Liver (tissue), 3 donors: ENCODE measurements at regions not wholly inside any gene's neighbourhood (a gene's known extent, or its start where the extent isn't known, plus 50 kb on each side); places are given as distances from the start of the nearest gene placed in this dataset.

ENCODE experiments used
- ATF3 ChIP-seq: IDR thresholded peaks from 2 replicates; pipeline ENCODE4 v1.6.1; 2016; ENCODE audit warnings: antibody characterized with exemption
- CTCF ChIP-seq: fragments of 150-350 bp; IDR thresholded peaks from 2 replicates; pipeline ENCODE4 v1.5.1; 2017; ENCODE audit warnings: improper control_type of control experiment, low read depth, low read length; ENCODE audit not compliant: missing input control
- EGR1 ChIP-seq, 2 donors: IDR thresholded peaks; 2 replicates each; pipeline ENCODE4 v1.6.1; 2016 to 2018; ENCODE audit warnings: antibody characterized with exemption in 2 of 2, low read depth in 2 of 2
- FOXA1 ChIP-seq: IDR thresholded peaks from 2 replicates; pipeline ENCODE4 v1.6.1; 2016; ENCODE audit warnings: antibody characterized with exemption
- FOXA2 ChIP-seq: IDR thresholded peaks from 2 replicates; pipeline ENCODE4 v1.6.1; 2016; ENCODE audit warnings: antibody characterized with exemption
- GABPA ChIP-seq, 2 donors: IDR thresholded peaks in 1 of 2; conservative IDR thresholded peaks in 1 of 2; 2 replicates each; pipeline ENCODE4 v1.6.1; 2016; ENCODE audit warnings: antibody characterized with exemption in 2 of 2, mild to moderate bottlenecking in 1 of 2, moderate library complexity in 1 of 2
- JUND ChIP-seq, 2 donors: IDR thresholded peaks; 2 replicates each; pipeline ENCODE4 v1.6.1; 2016; ENCODE audit warnings: antibody characterized with exemption in 2 of 2
- RAD21 ChIP-seq, 2 donors: IDR thresholded peaks; 2 replicates each; pipeline ENCODE4 v1.6.1; 2016; ENCODE audit warnings: antibody characterized with exemption in 2 of 2, mild to moderate bottlenecking in 2 of 2
- SP1 ChIP-seq: IDR thresholded peaks from 2 replicates; pipeline ENCODE4 v1.6.1; 2018; ENCODE audit warnings: antibody characterized with exemption, mild to moderate bottlenecking
- TAF1 ChIP-seq: conservative IDR thresholded peaks from 2 replicates; pipeline ENCODE4 v1.6.1; 2016; ENCODE audit warnings: antibody characterized with exemption, mild to moderate bottlenecking
- YY1 ChIP-seq: IDR thresholded peaks from 2 replicates; pipeline ENCODE4 v1.6.1; 2016; ENCODE audit warnings: antibody characterized with exemption, mild to moderate bottlenecking
- TF ChIP-seq, protein P1 (sequence below): IDR thresholded peaks from 2 replicates; pipeline ENCODE4 v1.6.1; 2016; ENCODE audit warnings: antibody characterized with exemption, mild to moderate bottlenecking
- donor health status: healthy.
- donor health status: healthy.

DNA sequence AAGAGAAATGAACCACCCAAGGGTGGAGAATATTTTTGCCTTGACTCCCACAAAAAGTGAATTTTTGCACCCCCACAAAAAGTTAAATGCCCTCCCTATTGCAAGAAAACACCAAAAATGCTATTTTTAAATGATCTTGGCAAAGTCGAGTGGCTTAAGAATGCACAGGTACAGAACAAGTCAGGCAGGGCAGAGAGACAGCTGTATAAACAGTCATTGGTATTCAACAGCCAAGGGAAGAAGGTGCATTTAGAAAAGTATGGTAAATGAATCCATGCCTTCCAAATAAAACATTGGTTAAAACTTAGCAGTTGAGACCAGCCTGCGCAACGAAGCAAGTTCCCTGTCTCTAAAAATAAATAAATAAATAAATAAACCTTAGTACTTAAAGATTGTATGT, 169.3 kb downstream of the CHIC2 start:
- TF ChIP-seq GABPA (IDR thresholded peaks at IDR 0.05 in 1 of 2, conservative IDR thresholded peaks at IDR 0.05 in 1 of 2) = no peak
- no peak for TF ChIP-seq RAD21 (IDR thresholded peaks at IDR 0.05)
- no peak for TF ChIP-seq CTCF
- no peak for TF ChIP-seq YY1
- no peak for TF ChIP-seq TAF1
- TF ChIP-seq JUND (IDR thresholded peaks at IDR 0.05) = no peak
- no peak for TF ChIP-seq FOXA1
- TF ChIP-seq, protein P1, sequence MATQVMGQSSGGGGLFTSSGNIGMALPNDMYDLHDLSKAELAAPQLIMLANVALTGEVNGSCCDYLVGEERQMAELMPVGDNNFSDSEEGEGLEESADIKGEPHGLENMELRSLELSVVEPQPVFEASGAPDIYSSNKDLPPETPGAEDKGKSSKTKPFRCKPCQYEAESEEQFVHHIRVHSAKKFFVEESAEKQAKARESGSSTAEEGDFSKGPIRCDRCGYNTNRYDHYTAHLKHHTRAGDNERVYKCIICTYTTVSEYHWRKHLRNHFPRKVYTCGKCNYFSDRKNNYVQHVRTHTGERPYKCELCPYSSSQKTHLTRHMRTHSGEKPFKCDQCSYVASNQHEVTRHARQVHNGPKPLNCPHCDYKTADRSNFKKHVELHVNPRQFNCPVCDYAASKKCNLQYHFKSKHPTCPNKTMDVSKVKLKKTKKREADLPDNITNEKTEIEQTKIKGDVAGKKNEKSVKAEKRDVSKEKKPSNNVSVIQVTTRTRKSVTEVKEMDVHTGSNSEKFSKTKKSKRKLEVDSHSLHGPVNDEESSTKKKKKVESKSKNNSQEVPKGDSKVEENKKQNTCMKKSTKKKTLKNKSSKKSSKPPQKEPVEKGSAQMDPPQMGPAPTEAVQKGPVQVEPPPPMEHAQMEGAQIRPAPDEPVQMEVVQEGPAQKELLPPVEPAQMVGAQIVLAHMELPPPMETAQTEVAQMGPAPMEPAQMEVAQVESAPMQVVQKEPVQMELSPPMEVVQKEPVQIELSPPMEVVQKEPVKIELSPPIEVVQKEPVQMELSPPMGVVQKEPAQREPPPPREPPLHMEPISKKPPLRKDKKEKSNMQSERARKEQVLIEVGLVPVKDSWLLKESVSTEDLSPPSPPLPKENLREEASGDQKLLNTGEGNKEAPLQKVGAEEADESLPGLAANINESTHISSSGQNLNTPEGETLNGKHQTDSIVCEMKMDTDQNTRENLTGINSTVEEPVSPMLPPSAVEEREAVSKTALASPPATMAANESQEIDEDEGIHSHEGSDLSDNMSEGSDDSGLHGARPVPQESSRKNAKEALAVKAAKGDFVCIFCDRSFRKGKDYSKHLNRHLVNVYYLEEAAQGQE = no peak
- TF ChIP-seq SP1 = no peak
- no peak for TF ChIP-seq ATF3
- no peak for TF ChIP-seq EGR1 (IDR thresholded peaks at IDR 0.05; ENCODE audit: low read depth in 2 of 2)
- no peak for TF ChIP-seq FOXA2
